NCI-H510A treated with DMSO at 0.1 percent for 48 hours (cell line): ENCODE measurements at regions not wholly inside any gene's neighbourhood (a gene's known extent, or its start where the extent isn't known, plus 50 kb on each side); places are given as distances from the start of the nearest gene placed in this dataset.
"Not testable (repeated sequence)": the region's sequence is repeated elsewhere in the genome, so short reads cannot be mapped to it uniquely, and the experiment has no call there.

Experiments used
- DNase-seq: peaks from one replicate; lab custom pipeline; 2025; lab: John Stamatoyannopoulos, UW

DNA sequence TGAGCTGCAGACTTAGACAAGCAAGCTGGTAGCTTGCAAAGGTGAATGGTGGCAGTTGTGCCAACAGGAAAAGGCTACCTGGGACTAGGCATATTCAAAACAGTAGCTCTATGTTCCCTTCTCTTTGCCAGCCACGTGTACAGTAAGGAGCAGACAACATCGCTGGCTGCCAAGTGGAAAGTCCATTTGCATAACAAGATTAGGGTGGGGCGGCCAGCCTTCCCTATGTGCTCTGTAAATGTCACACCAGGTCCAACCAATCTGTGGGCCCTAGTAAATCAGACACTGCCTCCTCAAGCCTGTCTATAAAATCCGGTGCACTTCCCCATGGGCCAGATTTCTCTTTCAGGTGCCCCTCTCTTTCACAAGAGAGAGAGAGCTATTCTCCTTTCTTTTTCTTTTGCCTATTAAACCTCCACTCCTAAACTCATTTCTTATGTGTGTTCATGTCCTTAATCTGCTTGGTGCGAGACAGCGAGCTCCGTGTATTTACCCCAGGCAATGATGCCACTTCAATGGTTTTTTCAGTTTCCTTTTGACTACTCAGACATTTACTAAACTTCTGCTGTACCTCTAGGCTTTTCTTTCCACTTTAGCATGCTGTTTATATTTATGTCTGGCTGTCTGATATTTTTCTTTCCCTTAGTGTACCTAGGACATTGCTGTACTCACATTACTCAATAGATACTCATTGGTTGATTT lies 297.4 kb upstream of the GCFC2 start:
- DNase-seq: no peak

DNA sequence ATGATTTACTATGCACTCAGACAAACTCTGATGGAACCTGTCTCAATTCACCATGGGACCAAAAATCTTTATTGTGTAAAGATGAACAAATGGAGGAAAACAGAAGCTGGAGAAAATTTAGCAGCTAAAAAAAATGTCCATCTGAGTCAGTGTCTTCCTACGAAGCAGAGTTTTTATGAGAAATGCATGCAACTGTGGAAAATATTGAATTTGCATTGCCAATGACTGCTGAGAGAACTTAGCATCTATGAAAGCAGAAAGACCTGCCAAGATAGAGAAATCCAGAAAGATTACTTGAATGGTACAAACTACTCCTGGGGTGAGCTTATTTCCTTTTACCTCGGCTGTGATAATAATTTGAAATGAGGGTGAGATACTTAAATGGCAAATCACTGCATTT lies 289.7 kb upstream of the GCFC2 start:
- DNase-seq: no peak

DNA sequence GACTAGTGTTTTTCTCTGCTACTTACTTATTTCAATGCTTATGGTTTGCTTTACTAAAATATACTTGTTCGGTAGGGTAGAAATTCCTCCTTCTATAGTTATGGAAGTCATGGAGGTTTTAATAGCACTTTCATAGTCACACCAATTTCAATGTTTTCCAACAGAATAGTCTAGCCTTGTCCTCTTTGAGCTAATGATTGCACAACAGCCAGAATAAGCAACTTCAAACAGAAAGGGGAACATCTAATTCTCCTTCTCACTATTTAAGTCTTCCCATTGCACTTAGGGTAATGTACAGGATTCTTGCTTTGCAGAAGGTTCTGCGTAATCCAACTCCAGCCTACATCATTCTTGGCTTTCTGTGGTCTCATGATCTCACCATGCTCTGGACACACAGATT lies 287.7 kb upstream of the GCFC2 start:
- no peak for DNase-seq

DNA sequence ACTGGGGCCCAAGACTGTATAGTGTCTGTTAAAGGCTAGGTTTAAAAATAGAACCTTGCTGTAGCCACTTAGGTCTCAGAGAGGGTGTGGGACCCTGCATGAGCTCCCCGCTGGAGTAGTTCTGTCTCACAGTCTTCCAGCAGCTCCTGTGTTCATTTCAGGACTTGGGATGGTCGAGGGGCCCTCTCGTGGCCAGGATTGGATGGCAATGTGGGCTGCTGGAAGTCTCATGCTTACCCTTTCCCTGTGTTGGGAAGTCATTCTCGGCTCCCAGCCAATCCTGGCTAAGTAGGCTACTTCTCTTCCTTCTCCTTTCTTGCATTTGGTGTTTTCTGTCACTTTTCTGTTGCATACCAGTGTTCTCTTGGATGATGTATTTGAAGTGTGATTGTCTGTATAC lies 284.0 kb upstream of the GCFC2 start:
- DNase-seq: no peak

DNA sequence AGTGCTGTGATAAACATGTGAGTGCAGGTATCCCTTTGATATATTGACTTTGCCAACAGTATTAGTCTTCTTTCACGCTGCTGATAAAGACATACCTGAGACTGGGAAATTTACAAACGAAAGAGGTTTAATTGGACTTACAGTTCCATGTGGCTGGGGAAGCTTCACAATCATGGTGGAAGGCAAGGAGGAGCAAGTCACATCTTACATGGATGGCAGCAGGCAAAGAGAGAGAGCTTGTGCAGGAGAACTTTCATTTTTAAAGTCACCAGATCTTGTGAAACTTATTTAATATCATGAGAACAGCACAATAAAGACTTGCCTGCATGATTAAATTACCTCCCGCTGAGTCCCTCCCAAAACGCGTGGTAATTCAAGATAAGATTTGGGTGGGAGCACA lies 277.9 kb upstream of the GCFC2 start:
- not testable (repeated sequence) for DNase-seq

DNA sequence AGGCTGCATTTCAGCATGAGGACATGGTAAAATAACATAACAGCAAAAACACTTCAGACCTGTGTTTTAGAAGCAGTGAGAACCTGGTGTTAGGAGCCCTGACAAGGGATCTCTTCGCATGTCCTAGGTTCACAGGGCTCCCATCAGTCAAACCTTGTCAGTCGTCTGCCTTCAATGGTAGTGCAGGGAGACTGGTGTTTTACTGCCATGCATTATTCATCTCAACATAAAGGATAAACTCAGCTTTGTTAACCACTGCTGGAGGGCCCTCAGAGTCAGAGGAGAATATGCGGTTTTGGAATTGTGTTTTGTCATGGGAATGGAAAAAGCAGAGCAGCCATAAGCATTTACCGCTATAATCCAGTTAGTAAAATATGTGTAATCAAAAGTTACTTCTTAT lies 275.9 kb upstream of the GCFC2 start:
- no peak for DNase-seq

DNA sequence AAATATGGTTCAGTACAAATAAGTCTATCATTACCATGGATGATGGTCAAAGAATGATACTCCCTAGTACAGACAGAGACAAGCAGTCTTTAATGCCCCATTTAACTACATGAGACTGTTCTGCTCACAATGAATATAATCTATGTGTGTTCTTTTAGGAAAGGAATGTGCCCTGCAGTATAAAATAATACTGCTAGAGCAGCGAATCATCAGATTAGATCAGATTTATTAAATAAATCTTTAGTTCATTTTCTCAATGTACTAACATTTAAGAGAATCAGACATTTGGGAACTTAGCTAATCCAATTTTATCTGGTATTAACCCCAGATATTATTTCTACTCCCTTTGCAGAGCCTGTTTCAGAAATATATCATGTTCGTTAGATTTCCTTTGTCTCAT lies 272.0 kb upstream of the GCFC2 start:
- DNase-seq: no peak

DNA sequence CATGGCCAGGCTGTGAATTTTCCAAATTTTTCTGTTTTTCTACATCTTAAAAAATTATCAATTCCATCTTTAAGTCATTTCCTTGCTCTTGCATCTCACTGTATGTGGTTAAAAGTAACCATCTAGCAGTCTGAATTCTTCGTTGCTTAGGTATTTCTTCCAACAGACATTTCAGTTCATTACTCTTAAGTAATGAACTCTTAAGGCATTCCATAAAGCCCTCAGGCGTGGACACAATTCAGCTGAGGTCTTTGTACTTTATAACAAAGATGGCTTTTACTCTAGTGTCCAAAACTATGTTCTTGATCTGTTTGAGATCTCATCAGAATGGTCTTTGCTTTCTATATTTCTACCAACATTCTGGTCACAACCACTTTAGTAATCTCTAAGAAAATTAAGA lies 253.9 kb upstream of the GCFC2 start:
- DNase-seq: no peak

DNA sequence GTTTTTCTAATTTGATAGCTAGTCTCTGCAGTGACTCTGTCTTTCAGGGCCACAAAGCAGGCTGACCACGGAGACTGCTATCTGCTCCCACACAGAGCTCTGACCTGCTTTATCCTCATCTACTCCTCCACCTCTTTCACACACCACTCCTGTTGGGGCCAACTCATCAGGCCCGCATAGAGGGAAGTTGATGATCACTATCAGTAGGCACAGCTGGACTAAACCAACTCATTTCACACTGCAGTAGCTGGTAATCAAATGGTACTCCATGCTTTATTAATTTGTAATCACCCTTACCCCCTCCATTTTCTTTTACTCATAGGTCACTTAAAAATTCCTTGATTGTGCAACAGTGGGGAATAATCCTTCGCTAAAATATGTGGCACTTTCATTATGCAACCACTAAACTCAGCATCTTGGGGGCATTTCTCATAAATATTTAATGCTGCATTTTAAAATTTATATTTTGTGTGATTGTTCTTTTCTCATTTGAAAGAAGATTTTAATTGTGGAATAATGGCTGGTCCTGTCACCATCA lies 249.8 kb upstream of the GCFC2 start:
- DNase-seq: no peak

DNA sequence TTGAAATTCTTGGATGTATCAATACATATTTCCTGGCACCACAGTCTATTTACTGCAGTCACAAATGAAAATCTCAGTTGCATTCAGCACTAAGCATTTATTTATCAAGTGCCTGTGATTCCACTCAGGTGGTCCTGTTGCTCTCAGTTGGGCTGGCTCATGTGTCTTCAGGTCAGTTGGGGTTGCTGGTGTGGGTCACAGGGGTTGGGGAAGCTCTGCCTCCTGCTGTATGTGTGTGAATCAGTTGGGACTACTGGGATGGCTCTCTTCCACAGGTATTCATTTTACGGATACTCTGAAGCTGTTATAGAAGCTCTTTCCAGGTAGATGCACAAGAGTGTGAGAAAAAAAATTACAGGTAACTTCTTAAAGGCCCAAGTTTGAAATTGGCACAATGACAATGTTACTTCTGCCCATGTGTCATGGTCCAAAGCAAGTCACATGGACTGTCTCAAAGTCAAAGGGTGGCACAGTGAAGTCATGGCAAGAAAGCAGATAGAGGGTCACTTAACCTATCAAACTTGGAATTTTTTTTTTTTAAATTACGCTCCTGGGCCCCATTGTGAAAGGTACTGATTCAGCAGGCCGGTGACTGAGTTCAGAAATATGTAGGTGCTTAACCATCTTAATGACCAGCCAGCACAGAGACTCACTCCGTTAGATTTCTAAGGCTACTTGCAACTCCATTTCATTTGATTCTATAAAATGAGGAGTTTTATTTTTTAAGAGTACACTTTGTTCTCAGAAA lies 249.2 kb upstream of the GCFC2 start:
- DNase-seq: no peak

DNA sequence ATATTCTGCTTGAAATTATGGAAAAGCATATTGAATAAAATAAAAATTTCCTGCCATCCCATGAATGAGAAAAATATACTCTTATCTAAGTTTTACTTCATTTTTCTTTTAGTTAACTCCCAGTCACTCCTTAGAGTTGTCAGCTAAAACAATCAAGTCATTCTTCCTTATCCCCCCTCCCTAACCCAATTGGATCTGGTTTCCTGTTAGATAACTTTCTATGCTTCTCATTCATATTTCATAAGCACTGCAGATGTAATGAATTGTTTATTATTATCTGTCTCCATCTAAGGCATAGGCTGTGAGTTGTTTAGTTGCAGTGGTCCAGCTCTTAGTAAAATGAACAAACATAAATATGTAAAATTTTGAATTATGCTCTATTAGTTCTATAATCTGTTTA lies 244.0 kb upstream of the GCFC2 start:
- no peak for DNase-seq

DNA sequence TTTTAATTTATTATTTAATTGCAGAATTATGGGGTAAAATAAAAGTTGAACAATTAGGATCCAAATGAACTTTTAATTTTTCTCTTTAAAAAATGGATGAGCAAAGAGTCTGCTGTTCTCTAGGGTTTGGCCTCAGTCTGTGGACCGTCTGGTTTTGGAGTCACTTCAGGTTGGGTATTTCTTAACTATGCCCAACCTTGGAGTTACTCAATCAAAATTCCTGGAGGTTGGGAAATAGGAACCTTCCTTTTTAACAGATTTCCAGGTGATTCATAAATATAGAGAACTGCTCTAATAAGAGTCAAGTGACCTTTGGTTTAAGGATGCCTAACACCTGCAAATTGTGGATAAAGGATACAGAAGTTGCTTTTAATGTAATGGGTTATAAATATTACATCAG lies 241.5 kb upstream of the GCFC2 start:
- DNase-seq: no peak

DNA sequence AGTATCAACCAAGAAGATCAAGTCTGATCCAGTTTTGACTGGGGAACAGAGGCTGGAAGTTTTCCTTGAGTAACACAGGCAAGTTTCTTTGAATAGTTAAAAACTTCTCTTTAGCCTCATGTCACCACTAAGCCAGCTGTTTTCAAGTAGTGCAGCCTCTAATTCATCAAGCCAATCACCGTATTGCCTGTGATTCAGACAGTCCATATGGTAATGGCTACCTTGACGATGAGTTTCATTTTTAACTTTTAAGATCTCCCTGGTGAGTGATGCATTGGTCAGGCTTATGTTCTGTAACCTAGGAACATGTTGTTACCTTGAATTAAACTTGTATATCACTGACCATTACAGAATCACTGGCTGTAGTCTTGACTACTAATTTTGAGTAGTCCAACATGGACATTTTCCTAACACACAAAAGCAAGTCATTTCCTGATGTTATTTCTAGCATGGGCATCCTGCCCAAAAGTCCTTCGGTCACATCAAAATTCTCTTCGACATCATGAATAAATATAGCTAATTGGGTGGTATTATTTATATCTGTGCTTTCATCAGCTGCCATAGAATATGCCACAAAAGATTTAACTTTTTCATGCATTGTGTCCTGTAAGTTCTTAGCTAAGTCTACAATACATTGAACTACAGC lies 238.8 kb upstream of the GCFC2 start:
- no peak for DNase-seq

DNA sequence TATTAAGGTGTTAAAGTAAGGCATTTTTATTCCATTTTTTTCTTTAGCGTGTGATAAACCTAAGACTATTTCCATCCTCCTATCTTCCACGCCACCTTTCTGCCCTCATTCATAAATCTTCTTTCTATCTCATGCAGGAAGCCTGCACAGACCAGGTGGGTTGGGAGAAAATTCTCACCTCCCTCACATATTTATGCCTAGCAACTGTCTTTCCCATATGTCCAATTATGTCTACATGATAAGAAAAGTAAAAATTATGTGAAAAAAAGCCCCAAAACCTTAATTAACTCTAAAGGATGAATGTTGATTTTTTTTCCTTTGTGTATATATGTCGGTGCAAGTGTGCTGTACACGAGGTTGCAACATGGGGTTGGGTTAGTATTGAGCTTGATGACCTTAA lies 225.6 kb upstream of the GCFC2 start:
- no peak for DNase-seq

DNA sequence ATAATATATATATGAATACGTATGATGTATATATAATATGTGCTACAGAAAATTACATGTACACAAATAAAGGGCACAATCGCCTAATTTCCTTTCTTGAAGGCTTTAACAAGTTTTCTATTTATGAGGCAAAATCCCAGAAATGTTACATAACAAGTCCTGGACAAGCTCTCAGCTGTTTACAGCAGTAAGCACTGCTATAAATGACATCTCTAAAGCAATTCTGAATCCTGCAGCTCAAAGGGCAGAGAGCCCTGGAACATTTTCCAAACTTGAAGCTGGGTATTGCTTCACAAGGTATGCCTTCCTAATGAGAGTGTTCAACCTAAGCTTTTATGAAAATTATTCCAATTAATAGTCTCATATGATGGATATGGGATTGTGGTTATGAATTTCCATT lies 222.3 kb upstream of the GCFC2 start:
- no peak for DNase-seq

DNA sequence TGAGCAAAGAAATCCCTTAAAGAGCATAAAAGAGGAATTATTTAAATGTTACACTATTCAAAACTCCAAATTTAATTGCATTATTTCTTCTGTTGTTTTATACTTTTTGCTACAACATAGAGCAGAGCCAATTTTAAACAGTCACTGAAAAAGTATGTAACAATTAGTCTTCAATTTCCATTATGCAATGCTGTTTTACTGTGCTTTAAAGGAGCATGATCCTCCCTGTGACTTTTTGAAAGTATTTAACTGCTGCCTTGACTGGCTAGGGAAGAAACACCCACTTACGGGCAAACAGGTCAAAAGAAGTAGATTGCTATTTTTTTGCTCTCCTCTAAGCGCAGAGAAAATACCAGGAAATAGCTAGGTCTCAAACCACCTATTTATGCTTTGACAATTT lies 217.4 kb upstream of the GCFC2 start:
- DNase-seq: no peak

DNA sequence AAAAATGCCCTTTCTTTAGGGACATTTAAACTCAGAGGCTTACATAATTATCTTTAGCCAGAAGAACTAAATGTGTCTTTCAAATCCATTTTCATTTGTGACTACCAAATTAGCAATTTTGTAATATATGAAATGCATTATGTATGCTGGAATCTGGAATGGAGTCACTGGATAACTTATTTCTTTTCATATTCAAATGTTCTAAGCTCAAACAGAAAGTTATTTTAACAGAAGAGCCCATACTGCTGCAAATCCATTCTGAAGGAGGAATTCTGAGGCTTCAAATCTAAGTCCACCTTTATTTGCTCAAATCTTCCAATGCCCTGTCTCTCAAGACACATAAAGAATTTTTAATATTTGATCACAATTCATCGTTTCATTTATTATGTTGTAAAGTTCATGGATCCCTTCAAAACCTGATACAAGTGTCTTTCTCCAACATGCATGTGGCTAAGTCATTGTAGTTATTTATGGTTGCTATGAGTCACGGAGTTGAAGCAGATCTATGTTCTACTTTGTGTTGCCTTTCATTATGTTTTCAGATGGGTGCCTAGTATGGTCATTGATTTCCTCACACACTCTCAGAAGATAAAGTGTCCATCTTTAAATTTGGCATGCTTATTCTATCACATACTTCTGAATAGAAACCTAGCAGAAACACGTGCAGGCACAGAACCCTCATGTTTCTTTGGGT lies 214.8 kb upstream of the GCFC2 start:
- no peak for DNase-seq

DNA sequence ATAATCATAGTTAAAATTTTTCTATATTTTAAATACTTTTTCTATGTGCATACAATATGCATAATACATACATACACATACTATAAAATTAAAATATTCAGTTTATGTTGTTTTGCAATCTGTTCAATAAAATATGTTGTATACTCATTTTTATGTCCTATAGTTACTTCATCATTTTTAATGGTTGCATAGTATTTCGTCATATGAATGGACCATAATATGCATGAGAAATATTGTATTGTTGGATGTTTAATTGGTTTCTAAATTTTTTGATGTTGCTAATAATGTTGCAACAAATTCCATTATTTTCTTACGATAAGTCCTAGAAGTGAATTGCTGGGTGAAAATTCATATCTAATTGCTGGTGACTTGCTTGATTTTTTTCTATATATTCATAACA lies 211.5 kb upstream of the GCFC2 start:
- DNase-seq: no peak

DNA sequence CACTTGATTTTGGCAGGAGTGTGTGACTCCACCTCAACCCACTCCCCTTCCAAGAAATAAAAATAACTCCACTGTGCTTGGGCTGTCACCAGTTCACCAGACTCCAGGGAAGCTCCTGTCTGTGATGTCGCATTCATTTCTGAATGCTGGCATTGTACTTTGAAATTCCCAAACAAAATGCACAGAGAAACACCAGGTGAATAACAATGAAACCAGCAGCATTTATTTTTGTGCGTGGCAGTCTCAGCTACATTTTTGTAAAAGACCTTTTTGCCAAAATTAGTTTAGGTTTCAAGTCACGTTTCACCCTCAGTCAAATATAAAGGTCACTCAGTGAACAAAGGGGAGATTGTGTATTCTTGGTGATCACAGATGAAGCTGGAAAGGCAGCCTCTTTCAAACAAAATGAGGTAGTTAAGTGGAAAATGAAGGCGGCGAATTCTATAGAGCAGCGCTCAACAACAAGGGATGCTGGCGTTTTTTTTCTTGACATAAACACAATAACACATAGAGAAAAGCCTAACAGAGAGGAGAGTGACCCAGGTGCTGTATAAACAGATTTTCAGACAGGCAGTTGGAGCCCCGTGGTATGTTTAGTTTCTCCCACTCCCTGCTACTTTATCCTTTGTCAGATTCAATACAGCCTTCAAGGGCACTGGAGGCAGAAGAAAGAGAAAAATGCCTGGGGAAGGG lies 210.3 kb upstream of the GCFC2 start:
- DNase-seq: no peak

DNA sequence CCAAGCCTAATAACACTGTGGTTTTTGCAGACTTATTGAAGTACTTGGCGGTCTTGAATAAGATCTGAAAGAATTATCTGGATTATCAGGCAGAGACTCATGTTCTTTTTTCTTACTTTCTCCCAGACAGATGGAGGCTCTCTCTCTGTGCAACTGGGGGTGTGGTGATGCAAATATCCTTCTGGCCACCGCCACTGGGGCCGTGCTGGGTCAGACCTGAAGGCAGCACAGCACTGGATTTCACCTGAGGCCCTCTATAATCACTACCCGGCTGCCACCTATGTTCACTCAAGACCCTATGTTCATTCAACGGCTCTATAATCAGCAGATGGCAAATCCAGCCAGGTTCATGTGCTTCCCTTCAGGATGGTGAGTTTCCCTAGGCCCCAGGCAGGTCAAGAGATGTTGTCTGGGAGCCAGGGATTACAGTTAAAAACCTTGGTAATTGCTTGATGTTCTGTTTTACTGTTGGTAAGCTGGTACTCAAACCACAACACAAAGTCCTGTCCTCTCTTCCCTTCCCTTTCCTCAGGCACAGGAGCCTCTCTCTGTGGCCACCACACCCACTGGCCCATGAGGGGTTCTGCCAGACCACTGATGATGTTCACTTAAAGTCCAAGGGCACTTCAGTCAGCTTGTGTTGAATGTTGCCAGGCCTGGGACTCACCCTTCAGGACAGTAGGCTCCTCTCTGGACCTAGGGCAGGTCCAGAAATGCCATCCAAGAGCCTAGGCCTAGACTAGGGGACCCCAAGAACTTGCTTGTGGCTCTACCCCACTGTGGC lies 205.3 kb upstream of the GCFC2 start:
- DNase-seq: no peak

DNA sequence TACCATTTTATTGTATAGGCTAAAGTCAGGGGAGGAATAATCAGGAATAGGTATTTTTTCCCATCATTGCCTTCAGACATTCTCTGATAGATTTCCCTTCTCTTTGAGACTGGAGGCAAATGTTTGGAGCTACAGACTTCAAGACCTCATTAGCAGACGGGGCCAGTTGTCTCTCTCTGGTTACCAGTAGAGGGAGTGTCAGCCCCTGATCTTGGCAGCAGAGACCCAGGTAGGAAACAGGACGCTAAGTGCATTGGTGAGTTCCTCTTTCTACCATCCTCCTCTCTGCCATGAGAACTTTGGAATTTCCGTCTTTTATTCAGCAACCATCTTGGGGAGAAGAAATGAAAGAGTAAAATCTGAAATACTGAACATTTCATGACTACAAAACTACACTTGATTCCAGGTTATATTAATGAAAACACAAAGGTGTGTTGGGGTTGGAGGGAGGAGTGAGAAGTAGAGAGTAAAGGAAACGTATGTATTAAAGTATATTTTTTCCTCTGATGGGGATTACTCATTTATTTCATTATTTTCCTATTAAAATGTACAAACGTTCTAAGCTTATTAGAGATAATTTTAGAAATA lies 186.2 kb upstream of the GCFC2 start:
- DNase-seq: peak; percentile 44
